K562 (cell line): ENCODE measurements at regions not wholly inside any gene's neighbourhood (a gene's known extent, or its start where the extent isn't known, plus 50 kb on each side); places are given as distances from the start of the nearest gene placed in this dataset.

ENCODE experiments used
- ATAC-seq: fragments of 200-7000 bp; cut with Tn5 transposase; 3 replicates; pipeline ENCODE4 v1.9.1; 2020; ENCODE audit warnings: moderate library complexity
- BruUV-seq: library from RNA; stranded (reverse); fragments of 400-500 nt; replicated peaks from 2 replicates; lab custom pipeline; 2021; lab: Mats Ljungman, UMichigan
- CTCF ChIA-PET: fragments of 300-600 bp; formaldehyde crosslinking; extraction: SDS; loops from one replicate; lab custom pipeline; 2021; ENCODE audit warnings: low intra/inter-chr PET ratio; lab: Yijun Ruan, JAX
- POLR2A ChIA-PET: fragments of 300-600, 350-650 bp; sonication (Branson Sonifier 250); formaldehyde crosslinking; extraction: SDS; loops from one replicate; lab custom pipeline; 2021; ENCODE audit warnings: antibody characterized with exemption, inconsistent platforms; lab: Yijun Ruan, JAX
- DNase-seq, 4 experiments: peaks; one replicate each; pipeline versions ENCODE4 v3.0.0 to v3.0.0-alpha.2; 2011 to 2018; ENCODE audit warnings: low spot score in 3 of 4, mixed read lengths in 3 of 4; ENCODE audit errors: extremely low read depth in 1 of 4
- FAIRE-seq: peaks from 2 replicates; lab custom pipeline; 2011; peaks lifted over from hg19 to GRCh38; lab: Jason Lieb, UNC
- H2AFZ ChIP-seq: 2 replicates; pipeline ENCODE4 v1.6.0; 2011; ENCODE audit warnings: low read depth, low read length, control low read depth, inconsistent platforms
- H3K27ac ChIP-seq: fragments of 200-600 bp; 3 replicates; pipeline ENCODE4 v1.8.0; 2011; ENCODE audit warnings: low read depth, mild to moderate bottlenecking, control low read depth, inconsistent platforms, low read length, moderate library complexity, mixed read lengths; ENCODE audit errors: extremely low read depth
- H3K27me3 ChIP-seq, 2 experiments: fragments of 300-600 bp in 1 of 2; 2 replicates in 1 of 2; 3 replicates in 1 of 2; pipeline versions ENCODE4 v1.6.0 to v1.8.0; 2011; ENCODE audit warnings: inconsistent platforms in 2 of 2, low read length in 2 of 2, mild to moderate bottlenecking in 1 of 2, mixed read lengths in 1 of 2, moderate library complexity in 1 of 2; ENCODE audit not compliant: control insufficient read depth in 2 of 2, insufficient read depth in 2 of 2
- H3K36me3 ChIP-seq: fragments of 300-600 bp; 3 replicates; pipeline ENCODE4 v1.8.0; 2011; ENCODE audit warnings: mild to moderate bottlenecking, low read length, inconsistent platforms; ENCODE audit not compliant: control insufficient read depth, insufficient read depth
- H3K4me1 ChIP-seq, 2 experiments: fragments of 200-600 bp in 1 of 2; replicated peaks in 1 of 2; 2 replicates in 1 of 2; 3 replicates in 1 of 2; pipeline versions ENCODE4 v1.5.1 to v1.8.0; 2011; ENCODE audit warnings: inconsistent platforms in 2 of 2, low read length in 2 of 2, mild to moderate bottlenecking in 1 of 2, mixed read lengths in 1 of 2, moderate library complexity in 1 of 2; ENCODE audit not compliant: control insufficient read depth in 2 of 2, insufficient read depth in 2 of 2
- H3K4me2 ChIP-seq: 2 replicates; pipeline ENCODE4 v1.6.1; 2011; ENCODE audit warnings: low read length, control low read depth, inconsistent platforms, mixed read lengths; ENCODE audit not compliant: insufficient read depth
- H3K4me3 ChIP-seq: fragments of 200-600 bp; sonication (generic), shearing (Covaris generic); 2 replicates; pipeline ENCODE4 v1.5.1; 2016; ENCODE audit warnings: control low read depth, inconsistent platforms
- H3K79me2 ChIP-seq: fragments of 200-600 bp; 3 replicates; pipeline ENCODE4 v1.8.0; 2011; ENCODE audit warnings: low read length, inconsistent platforms; ENCODE audit not compliant: control insufficient read depth, insufficient read depth
- H3K9ac ChIP-seq, 2 experiments: 2 replicates each; pipeline versions ENCODE4 v1.6.0 to v1.6.1; 2011; ENCODE audit warnings: low read depth in 2 of 2, low read length in 2 of 2, control low read depth in 1 of 2, inconsistent platforms in 1 of 2, mild to moderate bottlenecking in 1 of 2, mixed read lengths in 1 of 2; ENCODE audit not compliant: insufficient read depth in 1 of 2
- H3K9me1 ChIP-seq: one replicate; pipeline ENCODE4 v1.6.0; 2011; ENCODE audit warnings: inconsistent platforms, mild to moderate bottlenecking, low read length, moderate library complexity; ENCODE audit not compliant: control insufficient read depth, insufficient read depth
- H3K9me3 ChIP-seq: replicated peaks from 2 replicates; pipeline ENCODE4 v1.5.1; 2011; ENCODE audit warnings: low read depth, low read length, inconsistent platforms; ENCODE audit not compliant: control insufficient read depth, insufficient read depth
- H4K20me1 ChIP-seq: replicated peaks from 2 replicates; pipeline ENCODE4 v1.6.1; 2011; ENCODE audit warnings: low read length, inconsistent platforms, mixed read lengths; ENCODE audit not compliant: control insufficient read depth, insufficient read depth
- C11orf30 ChIP-seq: fragments of 450-650 bp; IDR thresholded peaks from 2 replicates; pipeline ENCODE4 v1.6.1; 2016; ENCODE audit warnings: low read depth, mild to moderate bottlenecking
- ETV1 ChIP-seq: fragments of 450-650 bp; conservative IDR thresholded peaks from 2 replicates; pipeline ENCODE4 v1.6.1; 2016; ENCODE audit warnings: missing genetic modification characterization, control low read depth, low read depth, missing compliant biosample characterization
- EZH2 ChIP-seq: IDR thresholded peaks from 2 replicates; pipeline ENCODE4 v1.6.1; 2012; ENCODE audit warnings: low read depth, mild to moderate bottlenecking, inconsistent platforms, low read length, borderline replicate concordance
- FUS ChIP-seq: fragments of 200-400 bp; formaldehyde crosslinking; optimal IDR thresholded peaks from 2 replicates; pipeline ENCODE3; 2017; ENCODE audit warnings: low read depth, low read length
- GABPB2 ChIP-seq: fragments of 250-450 bp; sonication (Bioruptor Pico); conservative IDR thresholded peaks from 2 replicates; pipeline ENCODE4 v1.5.1; 2021; ENCODE audit warnings: mild to moderate bottlenecking
- HMG20A ChIP-seq: fragments of 450-650 bp; formaldehyde crosslinking; conservative IDR thresholded peaks from 2 replicates; pipeline ENCODE4 v1.4.0; 2020; ENCODE audit warnings: mild to moderate bottlenecking, mixed read lengths
- HMG20B ChIP-seq: fragments of 250-450 bp; sonication (Bioruptor Pico); IDR thresholded peaks from 2 replicates; pipeline ENCODE4 v1.5.0; 2021; ENCODE audit warnings: mild to moderate bottlenecking
- HOXB6 ChIP-seq: fragments of 250-450 bp; sonication (Bioruptor Pico); IDR thresholded peaks from 2 replicates; pipeline ENCODE4 v1.5.1; 2022; ENCODE audit warnings: mild to moderate bottlenecking, borderline replicate concordance
- JUND ChIP-seq, 2 experiments: IDR thresholded peaks; 2 replicates in 1 of 2; 3 replicates in 1 of 2; pipeline ENCODE4 v1.6.1; 2011; ENCODE audit warnings: borderline replicate concordance in 2 of 2, low read depth in 2 of 2, low read length in 2 of 2, improper control_type of control experiment in 1 of 2, missing biosample characterization in 1 of 2, missing genetic modification characterization in 1 of 2, missing genetic modification reagents in 1 of 2
- KLF6 ChIP-seq: fragments of 250-450 bp; sonication (Bioruptor Pico); IDR thresholded peaks from 2 replicates; pipeline ENCODE4 v1.4.0; 2020; ENCODE audit warnings: mild to moderate bottlenecking, moderate library complexity, borderline replicate concordance
- POLR2A ChIP-seq: fragments of 450-650 bp; conservative IDR thresholded peaks from 2 replicates; pipeline ENCODE4 v1.6.1; 2016
- RAD21 ChIP-seq, 2 experiments: fragments of 250-450 bp in 1 of 2; fragments of 450-650 bp in 1 of 2; sonication (Bioruptor Pico) in 1 of 2; formaldehyde crosslinking in 1 of 2; IDR thresholded peaks in 1 of 2; conservative IDR thresholded peaks in 1 of 2; 2 replicates each; pipeline versions ENCODE4 v1.4.0 to v1.8.0; 2020 to 2022; ENCODE audit warnings: mild to moderate bottlenecking in 2 of 2, moderate library complexity in 1 of 2
- SRSF3 ChIP-seq: fragments of 200-400 bp; formaldehyde crosslinking; IDR thresholded peaks from 2 replicates; pipeline ENCODE4 v1.6.1; 2016; ENCODE audit warnings: mild to moderate bottlenecking, low read length, moderate library complexity; ENCODE audit not compliant: insufficient read depth
- U2AF2 ChIP-seq: fragments of 200-400 bp; formaldehyde crosslinking; optimal IDR thresholded peaks from 2 replicates; pipeline ENCODE3; 2017; ENCODE audit warnings: low read depth, mild to moderate bottlenecking, low read length
- ZEB2 ChIP-seq: fragments of 450-650 bp; IDR thresholded peaks from 2 replicates; pipeline ENCODE4 v1.6.1; 2016
- ZNF232 ChIP-seq: sonication (generic); formaldehyde crosslinking; IDR thresholded peaks from 2 replicates; pipeline ENCODE4 v1.8.0; 2022; ENCODE audit warnings: mild to moderate bottlenecking, missing genetic modification reagents
- ZNF253 ChIP-seq: fragments of 250-450 bp; sonication (Bioruptor Pico); conservative IDR thresholded peaks from 2 replicates; pipeline ENCODE4 v1.6.1; 2021; ENCODE audit warnings: mild to moderate bottlenecking
- WGBS: fragments of 100-300 bp; shearing (Covaris generic); methylation state at CpG from one replicate; pipeline ENCODE4 v1.1.6; 2016; ENCODE audit warnings: low coverage, mixed read lengths; ENCODE audit not compliant: insufficient coverage; ENCODE audit errors: missing lambda C conversion rate; 5-methylcytosine and 5-hydroxymethylcytosine counted together
- in situ Hi-C: fragments of 300-500 bp; cut with MboI; formaldehyde crosslinking; loops from 4 replicates; pipeline ENCODE4 v1.15.0; 2018; ENCODE audit warnings: inconsistent platforms, mixed read lengths
- intact Hi-C: fragments of 100-400 bp; cut with micrococcal nuclease; formaldehyde crosslinking; loops from 2 replicates; pipeline ENCODE4 v1.14.2; 2022
- TF ChIP-seq, protein P1 (sequence below): fragments of 250-450 bp; sonication (Bioruptor Pico); IDR thresholded peaks from 2 replicates; pipeline ENCODE4 v1.5.0; 2021
- TF ChIP-seq, protein P2 (sequence below): fragments of 450-650 bp; IDR thresholded peaks from 2 replicates; pipeline ENCODE4 v1.6.1; 2014; ENCODE audit warnings: low read depth, mild to moderate bottlenecking, moderate library complexity, borderline replicate concordance

DNA sequence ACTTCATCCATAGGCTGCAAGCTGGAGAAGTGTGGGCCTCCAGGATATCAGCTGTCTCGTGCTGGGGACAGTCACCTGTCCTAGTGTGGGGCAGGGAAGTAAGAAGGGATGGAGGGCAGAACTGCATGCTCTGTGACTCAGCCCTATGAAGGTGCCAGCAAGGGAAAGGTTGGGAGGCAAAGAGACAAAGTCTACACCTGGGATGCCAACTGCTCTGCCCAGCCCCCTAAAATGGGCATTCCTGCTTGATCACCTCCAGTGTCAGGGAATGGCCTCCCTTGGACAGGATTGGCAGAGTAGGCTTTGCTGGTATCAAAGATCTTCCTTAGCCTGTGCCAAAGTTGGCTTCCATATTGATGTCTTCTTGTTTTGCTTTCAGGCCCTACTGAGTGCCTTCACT lies 335.0 kb downstream of the BCL11B start:
- no peaks in the 10 kb centered on the region for H3K9me1 ChIP-seq
- no peaks in the 10 kb centered on the region for H3K9me3 ChIP-seq
- H3K79me2 ChIP-seq: no peaks in the 10 kb centered on the region
- H3K4me3 ChIP-seq: no peak overlapping the region
- H3K4me1 ChIP-seq: no peaks in the 10 kb centered on the region
- no peak overlapping the region for H2AFZ ChIP-seq
- ChIA-PET CTCF (no interaction called here), POLR2A (no interaction called here)
- in situ Hi-C loops (no loop called here), intact Hi-C loops (no loop called here)
- TF ChIP-seq FUS (no peak), ZEB2 (no peak), EZH2 (no peak), POLR2A (no peak), C11orf30 (no peak), U2AF2 (no peak), ETV1 (tag) (no peak), HOXB6 (CRISPR knock-in tag) (no peak), GABPB2 (CRISPR knock-in tag) (no peak), JUND (IDR thresholded peaks at IDR 0.05; ENCODE audit: borderline replicate concordance, low read depth, low read length) (no peak), JUND (tag; IDR thresholded peaks at IDR 0.05; ENCODE audit: borderline replicate concordance, low read depth, low read length) (no peak), KLF6 (CRISPR knock-in tag) (no peak), HMG20A (CRISPR knock-in tag) (no peak), SRSF3 (no peak), ZNF253 (no peak), ZNF232 (CRISPR knock-in tag) (no peak), RAD21 (CRISPR knock-in tag; conservative IDR thresholded peaks at IDR 0.05 in 1 of 2, IDR thresholded peaks at IDR 0.05 in 1 of 2) (no peak), HMG20B (CRISPR knock-in tag) (no peak)
- TF ChIP-seq, protein P1, sequence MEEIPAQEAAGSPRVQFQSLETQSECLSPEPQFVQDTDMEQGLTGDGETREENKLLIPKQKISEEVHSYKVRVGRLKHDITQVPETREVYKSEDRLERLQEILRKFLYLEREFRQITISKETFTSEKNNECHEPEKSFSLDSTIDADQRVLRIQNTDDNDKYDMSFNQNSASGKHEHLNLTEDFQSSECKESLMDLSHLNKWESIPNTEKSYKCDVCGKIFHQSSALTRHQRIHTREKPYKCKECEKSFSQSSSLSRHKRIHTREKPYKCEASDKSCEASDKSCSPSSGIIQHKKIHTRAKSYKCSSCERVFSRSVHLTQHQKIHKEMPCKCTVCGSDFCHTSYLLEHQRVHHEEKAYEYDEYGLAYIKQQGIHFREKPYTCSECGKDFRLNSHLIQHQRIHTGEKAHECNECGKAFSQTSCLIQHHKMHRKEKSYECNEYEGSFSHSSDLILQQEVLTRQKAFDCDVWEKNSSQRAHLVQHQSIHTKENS: no peak
- TF ChIP-seq, protein P2, sequence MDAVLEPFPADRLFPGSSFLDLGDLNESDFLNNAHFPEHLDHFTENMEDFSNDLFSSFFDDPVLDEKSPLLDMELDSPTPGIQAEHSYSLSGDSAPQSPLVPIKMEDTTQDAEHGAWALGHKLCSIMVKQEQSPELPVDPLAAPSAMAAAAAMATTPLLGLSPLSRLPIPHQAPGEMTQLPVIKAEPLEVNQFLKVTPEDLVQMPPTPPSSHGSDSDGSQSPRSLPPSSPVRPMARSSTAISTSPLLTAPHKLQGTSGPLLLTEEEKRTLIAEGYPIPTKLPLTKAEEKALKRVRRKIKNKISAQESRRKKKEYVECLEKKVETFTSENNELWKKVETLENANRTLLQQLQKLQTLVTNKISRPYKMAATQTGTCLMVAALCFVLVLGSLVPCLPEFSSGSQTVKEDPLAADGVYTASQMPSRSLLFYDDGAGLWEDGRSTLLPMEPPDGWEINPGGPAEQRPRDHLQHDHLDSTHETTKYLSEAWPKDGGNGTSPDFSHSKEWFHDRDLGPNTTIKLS: no peak
- no TSS peak for BruUV-seq
- 0% methylated on average over 1 of the region's 1 CpG for WGBS
- no peaks in the 10 kb centered on the region for H3K36me3 ChIP-seq
- no peak for ATAC-seq
- no peak for DNase-seq
- H3K27me3 ChIP-seq: no peaks in the 10 kb centered on the region
- H3K9ac ChIP-seq: no peak overlapping the region
- H3K27ac ChIP-seq: no peak overlapping the region
- no peak overlapping the region for H3K4me2 ChIP-seq
- H4K20me1 ChIP-seq: no peaks in the 10 kb centered on the region
- no peak for FAIRE-seq
